Breast epithelium (tissue), 3 donors: ENCODE measurements at regions not wholly inside any gene's neighbourhood (a gene's known extent, or its start where the extent isn't known, plus 50 kb on each side); places are given as distances from the start of the nearest gene placed in this dataset.

ENCODE experiments used
- POLR2A ChIP-seq: fragments of 450-650 bp; IDR thresholded peaks from one replicate; pipeline ENCODE4 v1.6.1; 2016; ENCODE audit warnings: antibody characterized with exemption, mild to moderate bottlenecking, moderate library complexity
- POLR2AphosphoS5 ChIP-seq, 3 donors: sonication (generic); formaldehyde crosslinking; IDR thresholded peaks; one replicate each; pipeline ENCODE4 v1.6.1; 2017; ENCODE audit warnings: antibody characterized with exemption in 3 of 3
- TF ChIP-seq, protein P1 (sequence below), 3 donors: fragments of 450-650 bp; IDR thresholded peaks; one replicate each; pipeline ENCODE4 v1.5.1; 2016 to 2017; ENCODE audit warnings: antibody characterized with exemption in 3 of 3, mild to moderate bottlenecking in 3 of 3, moderate library complexity in 3 of 3

- TF ChIP-seq, protein P1, sequence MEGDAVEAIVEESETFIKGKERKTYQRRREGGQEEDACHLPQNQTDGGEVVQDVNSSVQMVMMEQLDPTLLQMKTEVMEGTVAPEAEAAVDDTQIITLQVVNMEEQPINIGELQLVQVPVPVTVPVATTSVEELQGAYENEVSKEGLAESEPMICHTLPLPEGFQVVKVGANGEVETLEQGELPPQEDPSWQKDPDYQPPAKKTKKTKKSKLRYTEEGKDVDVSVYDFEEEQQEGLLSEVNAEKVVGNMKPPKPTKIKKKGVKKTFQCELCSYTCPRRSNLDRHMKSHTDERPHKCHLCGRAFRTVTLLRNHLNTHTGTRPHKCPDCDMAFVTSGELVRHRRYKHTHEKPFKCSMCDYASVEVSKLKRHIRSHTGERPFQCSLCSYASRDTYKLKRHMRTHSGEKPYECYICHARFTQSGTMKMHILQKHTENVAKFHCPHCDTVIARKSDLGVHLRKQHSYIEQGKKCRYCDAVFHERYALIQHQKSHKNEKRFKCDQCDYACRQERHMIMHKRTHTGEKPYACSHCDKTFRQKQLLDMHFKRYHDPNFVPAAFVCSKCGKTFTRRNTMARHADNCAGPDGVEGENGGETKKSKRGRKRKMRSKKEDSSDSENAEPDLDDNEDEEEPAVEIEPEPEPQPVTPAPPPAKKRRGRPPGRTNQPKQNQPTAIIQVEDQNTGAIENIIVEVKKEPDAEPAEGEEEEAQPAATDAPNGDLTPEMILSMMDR (IDR thresholded peaks at IDR 0.05) = no peak
- TF ChIP-seq POLR2A (no peak), POLR2AphosphoS5 (IDR thresholded peaks at IDR 0.05) (no peak)
Measured at GRCh38 chr20:7240490-7240889, 473.0 kb downstream of the BMP2 start.
